ENCODE measurements at regions not wholly inside any gene's neighbourhood (a gene's known extent, or its start where the extent isn't known, plus 50 kb on each side); places are given as distances from the start of the nearest gene placed in this dataset.
"Not testable (repeated sequence)": the region's sequence is repeated elsewhere in the genome, so short reads cannot be mapped to it uniquely, and the experiment has no call there.

DNA sequence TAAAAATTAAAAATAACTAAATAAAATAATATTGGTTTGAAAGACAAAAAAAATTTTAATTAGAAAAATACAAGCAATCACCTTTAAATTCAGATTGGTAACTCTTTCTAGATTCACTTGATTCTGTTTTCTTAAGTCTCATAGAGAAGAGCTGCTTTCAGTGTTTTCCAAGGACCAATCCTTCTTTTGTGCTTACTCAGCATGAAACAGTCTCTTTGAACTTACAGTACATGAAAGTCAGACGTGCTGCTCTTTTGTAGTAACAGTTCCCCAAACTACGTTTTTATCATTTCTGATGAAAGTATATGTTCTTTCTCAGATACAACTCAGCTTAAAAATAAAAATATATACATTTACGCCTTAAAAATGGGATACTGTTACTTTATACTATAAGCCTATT, 171.9 kb upstream of the CCDC54 start:
- no peak for DNase-seq (ENCODE audit: low read depth in 2 of 2)

DNA sequence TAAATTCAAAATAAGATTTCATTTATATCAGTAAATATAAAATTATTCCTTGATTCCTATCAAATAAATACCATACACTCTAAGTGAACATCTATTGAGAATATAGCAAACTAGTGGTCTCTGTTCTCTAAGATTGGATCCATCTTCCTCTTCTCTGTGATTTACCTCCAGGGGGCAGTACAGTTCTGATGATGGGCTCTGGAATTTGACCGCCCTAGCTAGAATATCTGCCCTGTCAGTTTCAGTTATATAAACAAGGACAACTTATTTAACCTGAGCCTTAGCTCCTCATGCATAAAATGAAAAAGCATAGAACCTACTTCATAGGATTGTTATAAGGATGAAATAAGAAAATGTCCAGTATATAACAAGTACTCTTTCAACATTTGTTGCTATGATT, 171.1 kb upstream of the CCDC54 start:
- peak; percentile 57 to 66 for DNase-seq (ENCODE audit: low read depth in 2 of 2)

DNA sequence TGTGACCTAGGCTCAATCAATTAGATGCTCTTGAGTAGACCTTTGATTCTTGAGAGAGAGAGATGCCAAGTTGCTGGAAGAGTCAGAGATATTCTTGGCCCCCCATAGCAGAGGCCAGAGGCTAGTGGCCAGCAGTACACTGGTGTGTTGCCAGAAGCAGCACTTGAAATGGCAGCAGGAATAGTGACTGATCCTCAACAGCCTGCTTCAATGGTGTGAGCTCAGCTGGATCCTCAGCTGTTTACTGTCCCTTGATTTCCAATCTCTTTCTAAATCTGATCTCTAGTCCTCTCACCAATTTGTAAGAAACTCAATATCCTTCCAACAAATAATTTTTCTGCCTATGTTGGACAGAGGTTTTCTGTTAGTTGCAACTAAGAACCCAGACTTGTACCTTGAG, 170.3 kb upstream of the CCDC54 start:
- no peak for DNase-seq (ENCODE audit: low read depth in 2 of 2)

DNA sequence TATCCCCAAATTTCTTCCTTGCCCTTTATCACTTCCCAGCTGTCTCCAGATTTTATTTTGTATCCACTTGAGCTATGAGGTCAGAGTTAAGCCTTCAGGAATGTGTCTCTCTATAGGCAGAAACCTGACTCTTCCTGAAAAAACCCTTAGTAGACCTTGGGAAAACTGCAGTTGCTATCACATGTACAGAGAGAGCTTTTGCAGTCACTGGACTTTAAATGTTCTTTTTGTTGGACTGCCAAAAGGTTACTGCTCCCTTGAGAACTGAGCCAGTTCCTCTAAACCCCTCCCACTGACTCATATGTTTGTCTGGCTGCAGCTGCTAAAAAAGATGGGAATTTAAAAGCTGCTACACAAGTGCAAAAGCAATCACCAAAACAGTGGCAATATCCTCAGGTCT, 169.1 kb upstream of the CCDC54 start:
- peak; percentile 59 to 96 for DNase-seq (ENCODE audit: low read depth in 2 of 2)

DNA sequence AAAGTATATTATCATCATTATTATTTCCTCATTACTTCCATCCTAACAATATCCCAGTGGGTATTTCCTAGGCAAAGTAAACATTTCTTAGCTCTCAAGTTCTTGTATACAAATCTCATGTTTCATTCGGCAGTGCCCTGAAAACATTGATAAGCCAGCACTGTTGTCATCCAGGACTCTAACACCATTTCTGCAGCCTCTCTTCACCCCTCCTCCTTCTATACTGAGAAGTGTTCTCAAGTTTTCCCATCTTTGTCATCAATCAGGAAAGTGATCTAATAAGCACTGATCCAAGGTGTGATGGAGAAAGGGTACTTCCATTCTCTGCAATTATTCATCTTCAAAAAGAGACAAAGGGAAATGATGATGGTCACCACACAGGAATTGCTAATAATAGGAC, 168.4 kb upstream of the CCDC54 start:
- peak in 1 of 2 donors; percentile 25 for DNase-seq (ENCODE audit: low read depth in 2 of 2)

DNA sequence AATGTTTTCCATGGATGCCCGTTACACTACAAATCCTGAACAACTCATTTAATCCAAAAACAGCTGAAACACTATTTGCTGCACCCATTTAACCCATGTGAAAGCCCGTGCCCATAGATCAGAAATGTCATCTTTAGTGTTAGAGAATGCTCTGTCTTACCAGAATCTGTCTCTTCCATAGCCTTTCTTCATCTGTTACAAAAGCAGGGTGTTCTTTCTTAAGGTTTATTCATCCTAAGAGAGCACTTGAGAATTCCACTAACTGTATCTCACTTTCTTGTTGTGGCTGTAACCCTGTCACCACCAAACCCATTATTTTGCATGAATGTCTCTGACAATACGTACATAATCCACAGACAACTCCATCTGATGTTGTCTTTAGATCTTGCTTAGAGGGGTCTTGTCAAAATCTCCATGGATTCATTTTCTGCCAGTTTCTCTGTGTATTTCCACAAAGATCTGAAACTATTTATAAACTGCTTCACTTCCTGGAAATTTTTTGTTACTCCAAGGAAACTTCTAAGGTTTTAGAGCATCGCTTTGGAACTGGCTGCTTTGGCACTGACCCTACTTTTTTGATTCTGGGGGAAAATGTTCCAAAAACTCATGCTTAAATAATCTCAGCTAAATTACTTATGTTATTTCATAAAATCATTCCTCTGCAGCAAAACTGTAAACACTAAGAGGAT, 167.8 kb upstream of the CCDC54 start:
- no peak for DNase-seq (ENCODE audit: low read depth in 2 of 2)

DNA sequence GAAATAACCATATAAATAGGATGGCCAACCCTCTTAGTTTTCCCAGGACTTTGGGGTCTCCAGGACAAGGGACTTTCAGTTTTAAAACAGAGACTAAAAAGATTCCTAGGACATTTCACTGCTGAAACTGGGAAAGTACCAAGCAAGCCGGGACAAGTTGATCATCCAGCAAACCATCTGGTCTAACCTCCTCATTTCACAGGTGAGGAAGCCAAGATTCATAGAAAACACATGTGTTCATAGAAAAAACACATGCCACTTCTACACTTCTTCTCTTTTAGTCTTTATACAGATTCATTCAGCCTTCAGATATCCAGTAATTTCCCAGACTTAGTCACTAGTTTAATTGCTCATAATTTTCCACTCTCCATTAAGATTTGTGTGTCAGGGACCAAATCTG, 165.6 kb upstream of the CCDC54 start:
- DNase-seq (ENCODE audit: low read depth in 2 of 2): no peak

- DNase-seq (ENCODE audit: low read depth in 2 of 2): no peak
Measured at GRCh38 chr3:107212618-107213017, 164.6 kb upstream of the CCDC54 start.

- no peak for DNase-seq (ENCODE audit: low read depth in 2 of 2)
Measured at GRCh38 chr3:107213044-107213669, 164.1 kb upstream of the CCDC54 start.

- DNase-seq (ENCODE audit: low read depth in 2 of 2): no peak
Measured at GRCh38 chr3:107216229-107216628, 161.0 kb upstream of the CCDC54 start.

DNA sequence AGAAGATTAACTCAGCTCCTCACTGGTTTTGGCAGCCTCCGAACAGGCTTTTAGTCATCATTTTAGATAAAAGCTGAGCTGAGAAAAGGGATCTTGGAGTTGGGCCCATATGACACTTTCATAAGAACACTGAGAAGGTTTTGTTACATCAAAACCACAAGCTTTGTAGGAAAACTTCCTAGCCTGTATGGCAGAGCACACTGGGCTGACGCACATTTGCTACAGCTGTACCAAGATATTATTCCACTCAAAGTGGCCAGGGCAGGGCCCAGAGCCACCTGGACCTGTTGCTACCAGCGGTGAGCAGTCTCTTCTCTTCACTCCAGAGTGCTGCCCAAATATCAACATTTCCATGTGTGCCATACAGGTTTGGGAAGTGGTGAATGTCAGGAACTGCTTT, 160.5 kb upstream of the CCDC54 start:
- no peak for DNase-seq (ENCODE audit: low read depth in 2 of 2)

GRCh38 chr3:107217172-107217571, 160.1 kb upstream of the CCDC54 start:
- DNase-seq (ENCODE audit: low read depth in 2 of 2): no peak

- peak in 1 of 2 donors; percentile 20 for DNase-seq (ENCODE audit: low read depth in 2 of 2)
Measured at GRCh38 chr3:107218864-107219269, 158.4 kb upstream of the CCDC54 start.

GRCh38 chr3:107220538-107220937, 156.7 kb upstream of the CCDC54 start:
- no peak for DNase-seq (ENCODE audit: low read depth in 2 of 2)

GRCh38 chr3:107221856-107222255, 155.4 kb upstream of the CCDC54 start:
- no peak for DNase-seq (ENCODE audit: low read depth in 2 of 2)

- DNase-seq (ENCODE audit: low read depth in 2 of 2): peak; percentile 33 to 82
Measured at GRCh38 chr3:107222907-107223306, 154.3 kb upstream of the CCDC54 start.

GRCh38 chr3:107224026-107224596, 153.1 kb upstream of the CCDC54 start:
- no peak for DNase-seq (ENCODE audit: low read depth in 2 of 2)

- no peak for DNase-seq (ENCODE audit: low read depth in 2 of 2)
Measured at GRCh38 chr3:107227091-107227490, 150.1 kb upstream of the CCDC54 start.

GRCh38 chr3:107233877-107234276, 143.4 kb upstream of the CCDC54 start:
- not testable (repeated sequence) for DNase-seq (ENCODE audit: low read depth in 2 of 2)

- peak in 1 of 2 donors; percentile 25 for DNase-seq (ENCODE audit: low read depth in 2 of 2)
Measured at GRCh38 chr3:107235193-107235927, 141.9 kb upstream of the CCDC54 start.

GRCh38 chr3:107235928-107236315, 141.3 kb upstream of the CCDC54 start:
- peak; percentile 87 to 89 for DNase-seq (ENCODE audit: low read depth in 2 of 2)

DNA sequence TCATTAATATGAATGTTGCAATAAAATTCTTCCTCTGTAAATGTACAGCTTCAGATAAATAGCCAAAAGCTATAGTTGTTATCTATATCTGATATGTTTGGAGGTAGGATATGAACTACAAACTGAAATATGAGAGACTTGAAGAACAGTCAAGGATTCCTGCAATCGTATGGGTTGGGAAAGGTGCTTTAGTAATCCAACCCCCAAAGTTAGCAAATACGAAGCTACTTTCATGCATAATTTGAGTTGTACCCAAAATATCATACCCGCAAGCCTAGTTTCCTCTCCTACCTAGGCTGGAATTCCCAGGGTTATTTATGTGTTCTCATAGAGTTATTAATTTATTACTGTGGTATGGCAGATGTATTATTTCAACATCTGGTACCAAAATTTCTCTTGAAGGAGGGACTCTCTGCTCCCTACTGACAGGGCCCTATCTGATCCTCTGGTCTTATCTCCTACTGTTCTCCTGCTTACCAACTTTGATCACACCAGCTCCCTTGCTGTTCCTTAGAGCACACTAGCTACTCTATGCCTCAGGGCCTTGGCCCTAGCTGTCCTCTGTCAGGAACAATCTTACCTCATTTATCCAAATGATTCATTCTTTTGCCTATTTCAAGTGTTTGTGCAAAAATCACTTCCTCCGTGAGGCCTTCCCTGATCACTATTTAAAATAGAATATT, 140.4 kb upstream of the CCDC54 start:
- DNase-seq (ENCODE audit: low read depth in 2 of 2): no peak
